ENCODE measurements at regions not wholly inside any gene's neighbourhood (a gene's known extent, or its start where the extent isn't known, plus 50 kb on each side); places are given as distances from the start of the nearest gene placed in this dataset.

DNA sequence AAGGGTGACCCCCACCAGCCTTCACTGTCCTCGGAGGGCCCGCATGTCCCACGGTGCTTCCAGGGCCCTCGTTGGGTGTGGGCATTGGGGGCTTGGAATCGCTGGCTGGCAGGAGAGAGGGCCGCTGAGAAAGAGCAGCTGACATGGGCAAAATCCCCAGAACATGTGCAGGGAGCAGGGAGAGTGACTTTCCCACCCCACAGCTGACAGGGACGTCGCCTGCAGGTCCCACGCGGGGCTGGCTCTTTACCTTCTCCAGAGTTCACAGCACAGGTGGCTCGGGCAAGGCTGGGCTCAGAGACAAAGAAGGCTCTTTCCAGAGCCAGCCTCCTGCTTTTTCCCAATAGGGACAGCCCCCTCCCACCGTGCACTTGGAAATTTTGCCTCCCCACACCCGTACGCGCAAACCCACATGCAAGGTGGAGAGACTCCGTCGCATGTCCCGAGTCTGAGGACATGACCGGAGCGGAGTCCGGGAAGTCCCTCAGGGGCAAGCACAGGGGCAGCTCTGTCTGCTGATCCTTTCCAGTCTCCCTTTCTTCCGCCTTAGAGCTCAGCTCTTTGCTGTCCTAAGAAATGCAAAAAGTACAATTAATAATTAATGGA is 370.2 kb upstream of the MYT1L start:
- H3K4me1 ChIP-seq (replicated peaks) = no peaks in the 10 kb centered on the region
- H3K4me3 ChIP-seq = no peak overlapping the region
- no peak overlapping the region for H3K27ac ChIP-seq
- no peaks in the 10 kb centered on the region for H3K27me3 ChIP-seq (replicated peaks)
- H3K9me3 ChIP-seq (replicated peaks) = no peaks in the 10 kb centered on the region
- no peak for DNase-seq (ENCODE audit: low read depth in 1 of 2, low spot score in 2 of 2)
- H3K36me3 ChIP-seq = no peaks in the 10 kb centered on the region

DNA sequence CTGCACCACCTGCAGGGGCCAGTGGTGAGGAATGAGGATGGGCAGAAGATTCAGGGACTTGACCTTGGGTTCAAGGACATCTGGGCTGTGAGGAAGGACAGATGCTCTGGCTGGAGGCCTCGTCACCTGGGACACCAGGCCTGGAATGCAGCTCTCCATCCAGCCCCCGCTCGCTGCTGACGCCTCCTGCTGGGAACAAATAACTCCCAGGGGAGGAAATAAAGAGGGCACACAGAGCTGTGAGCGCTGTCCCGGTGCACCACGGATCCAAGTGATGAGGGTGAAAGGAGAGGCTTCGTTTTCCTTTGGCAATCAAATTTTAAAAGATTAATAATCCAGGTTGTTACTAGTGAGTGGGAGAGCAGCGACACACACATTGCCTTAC is 368.0 kb upstream of the MYT1L start:
- H3K9me3 ChIP-seq (replicated peaks) = no peaks in the 10 kb centered on the region
- H3K27ac ChIP-seq = no peak overlapping the region
- H3K4me1 ChIP-seq (replicated peaks) = no peaks in the 10 kb centered on the region
- H3K36me3 ChIP-seq = no peaks in the 10 kb centered on the region
- no peak for DNase-seq (ENCODE audit: low read depth in 1 of 2, low spot score in 2 of 2)
- H3K4me3 ChIP-seq = no peak overlapping the region
- no peaks in the 10 kb centered on the region for H3K27me3 ChIP-seq (replicated peaks)

DNA sequence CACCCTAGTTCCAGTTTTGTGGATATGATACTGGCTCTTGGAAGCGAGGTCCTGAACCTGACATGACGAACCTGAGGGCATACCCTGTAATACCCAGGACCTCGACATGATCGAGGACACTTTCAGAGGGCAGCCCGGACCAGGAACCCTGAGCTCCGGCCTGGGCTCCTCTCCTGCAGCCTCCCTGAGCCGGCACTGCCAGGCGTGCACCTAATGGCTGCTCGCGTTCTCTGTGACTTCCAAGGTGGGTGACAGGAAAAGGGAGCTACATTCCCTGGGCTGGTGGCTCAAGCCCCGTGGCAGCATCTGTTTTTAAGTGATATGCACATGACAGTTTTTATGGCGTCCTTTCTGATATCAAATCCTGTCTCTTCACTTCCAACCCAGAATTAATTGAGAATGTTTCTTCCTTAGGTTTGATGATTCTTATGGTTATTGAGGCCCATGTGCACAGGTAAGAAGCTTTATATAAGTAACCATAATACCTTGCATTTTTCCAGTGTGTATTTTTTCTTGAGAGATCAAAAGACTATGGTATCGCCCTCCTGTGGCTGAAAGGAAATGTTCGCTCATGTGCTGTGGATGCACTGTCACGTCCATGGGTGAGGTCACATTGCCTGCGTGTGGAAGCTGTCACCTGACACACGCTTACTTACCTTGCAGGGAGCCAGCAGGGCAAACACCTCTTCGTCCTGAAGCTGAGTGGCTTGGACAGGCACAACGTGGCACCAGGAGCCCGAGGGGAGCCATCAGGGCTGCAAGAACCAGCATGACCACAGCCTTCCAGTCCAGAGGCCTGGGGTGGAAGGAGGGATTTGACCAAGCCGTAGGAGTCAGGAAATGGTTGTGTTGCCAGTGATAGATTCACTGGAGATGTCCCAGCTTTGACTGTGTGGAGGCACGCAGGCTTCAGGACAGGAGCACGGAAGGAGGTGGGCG is 367.4 kb upstream of the MYT1L start:
- no peak overlapping the region for H3K27ac ChIP-seq
- H3K4me3 ChIP-seq = no peak overlapping the region
- H3K4me1 ChIP-seq (replicated peaks) = no peaks in the 10 kb centered on the region
- H3K27me3 ChIP-seq (replicated peaks) = no peaks in the 10 kb centered on the region
- H3K36me3 ChIP-seq = no peaks in the 10 kb centered on the region
- no peak for DNase-seq (ENCODE audit: low read depth in 1 of 2, low spot score in 2 of 2)
- no peaks in the 10 kb centered on the region for H3K9me3 ChIP-seq (replicated peaks)

DNA sequence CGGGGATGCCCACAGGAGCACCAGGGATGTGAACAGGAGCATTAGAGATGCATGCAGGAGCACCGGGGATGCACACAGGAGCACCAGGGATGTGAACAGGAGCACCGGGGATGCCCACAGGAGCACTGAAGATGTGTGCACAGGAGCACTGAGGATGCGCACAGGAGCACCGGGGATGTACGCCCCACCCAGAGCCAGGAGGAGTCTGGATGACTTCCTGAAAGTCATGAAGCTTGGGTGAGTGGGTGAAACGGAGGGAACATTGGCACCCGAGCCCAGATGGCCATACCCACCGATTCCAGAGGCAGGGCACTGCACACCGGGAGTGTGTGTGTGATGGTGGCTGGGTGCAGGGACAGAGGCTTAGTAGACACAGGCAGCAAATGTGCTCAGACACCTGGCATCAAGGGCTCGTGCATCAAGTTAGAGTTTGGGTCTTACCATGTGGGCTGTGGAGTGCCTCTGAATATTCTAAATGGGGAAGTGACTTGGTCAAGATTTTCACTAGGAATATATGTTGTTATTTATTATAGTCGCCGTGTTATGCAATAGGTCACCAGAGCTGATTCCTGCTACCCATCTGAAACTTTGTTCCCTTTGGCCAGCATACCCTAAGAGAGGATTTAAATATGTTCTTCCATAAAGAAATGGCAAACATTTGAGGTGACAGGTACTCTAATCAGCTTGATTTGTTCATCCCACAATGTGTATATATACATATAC is 365.8 kb upstream of the MYT1L start:
- Histone ChIP-seq H3K27me3 (replicated peaks) (no peaks in the 10 kb centered on the region), H3K36me3 (no peaks in the 10 kb centered on the region), H3K27ac (no peak overlapping the region), H3K4me3 (no peak overlapping the region), H3K4me1 (replicated peaks) (no peaks in the 10 kb centered on the region), H3K9me3 (replicated peaks) (no peaks in the 10 kb centered on the region)
- no peak for DNase-seq (ENCODE audit: low read depth in 1 of 2, low spot score in 2 of 2)

DNA sequence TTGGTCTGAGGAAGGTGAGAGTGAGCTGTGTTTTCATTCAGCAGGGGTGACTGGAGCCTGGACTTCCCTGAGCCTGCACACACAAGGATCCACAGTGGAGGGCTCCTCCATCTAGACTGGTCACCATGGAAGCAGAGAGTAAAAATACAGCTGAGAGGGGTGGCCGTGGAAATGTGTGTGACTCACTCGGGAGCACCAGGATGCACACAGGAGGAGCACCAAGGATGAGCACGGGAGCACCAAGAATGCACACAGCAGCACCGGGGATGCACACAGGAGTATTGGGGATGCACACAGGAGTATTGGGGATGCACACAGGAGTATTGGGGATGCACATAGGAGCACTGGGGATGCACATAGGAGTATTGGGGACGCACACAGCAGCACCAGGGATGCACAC is 365.2 kb upstream of the MYT1L start:
- Histone ChIP-seq H3K4me3 (no peak overlapping the region), H3K27ac (no peak overlapping the region), H3K9me3 (replicated peaks) (no peaks in the 10 kb centered on the region), H3K27me3 (replicated peaks) (no peaks in the 10 kb centered on the region), H3K36me3 (no peaks in the 10 kb centered on the region), H3K4me1 (replicated peaks) (no peaks in the 10 kb centered on the region)
- DNase-seq (ENCODE audit: low read depth in 1 of 2, low spot score in 2 of 2) = no peak

DNA sequence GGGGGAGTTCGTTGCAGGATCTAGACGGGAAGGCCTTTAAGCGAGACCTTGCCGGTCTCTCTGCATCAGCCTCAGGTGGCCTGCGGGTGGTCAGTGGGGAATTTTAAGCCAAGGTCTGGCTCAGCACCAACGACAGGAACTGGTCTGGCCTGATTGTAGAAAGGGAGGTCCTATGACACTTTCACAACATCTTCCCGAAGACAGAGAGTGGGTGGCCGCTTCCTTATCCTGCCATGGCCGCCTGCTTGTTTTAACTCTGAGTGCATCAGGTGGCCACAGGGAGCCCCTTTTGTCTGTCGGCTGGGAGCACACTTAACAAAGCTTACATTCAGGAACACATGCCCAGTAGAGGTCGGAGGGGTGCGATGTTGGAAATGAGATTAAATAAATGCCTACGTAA is 363.7 kb upstream of the MYT1L start:
- no peaks in the 10 kb centered on the region for H3K36me3 ChIP-seq
- no peaks in the 10 kb centered on the region for H3K4me1 ChIP-seq (replicated peaks)
- no peak overlapping the region for H3K4me3 ChIP-seq
- no peak for DNase-seq (ENCODE audit: low read depth in 1 of 2, low spot score in 2 of 2)
- H3K27me3 ChIP-seq (replicated peaks) = no peaks in the 10 kb centered on the region
- no peaks in the 10 kb centered on the region for H3K9me3 ChIP-seq (replicated peaks)
- no peak overlapping the region for H3K27ac ChIP-seq

DNA sequence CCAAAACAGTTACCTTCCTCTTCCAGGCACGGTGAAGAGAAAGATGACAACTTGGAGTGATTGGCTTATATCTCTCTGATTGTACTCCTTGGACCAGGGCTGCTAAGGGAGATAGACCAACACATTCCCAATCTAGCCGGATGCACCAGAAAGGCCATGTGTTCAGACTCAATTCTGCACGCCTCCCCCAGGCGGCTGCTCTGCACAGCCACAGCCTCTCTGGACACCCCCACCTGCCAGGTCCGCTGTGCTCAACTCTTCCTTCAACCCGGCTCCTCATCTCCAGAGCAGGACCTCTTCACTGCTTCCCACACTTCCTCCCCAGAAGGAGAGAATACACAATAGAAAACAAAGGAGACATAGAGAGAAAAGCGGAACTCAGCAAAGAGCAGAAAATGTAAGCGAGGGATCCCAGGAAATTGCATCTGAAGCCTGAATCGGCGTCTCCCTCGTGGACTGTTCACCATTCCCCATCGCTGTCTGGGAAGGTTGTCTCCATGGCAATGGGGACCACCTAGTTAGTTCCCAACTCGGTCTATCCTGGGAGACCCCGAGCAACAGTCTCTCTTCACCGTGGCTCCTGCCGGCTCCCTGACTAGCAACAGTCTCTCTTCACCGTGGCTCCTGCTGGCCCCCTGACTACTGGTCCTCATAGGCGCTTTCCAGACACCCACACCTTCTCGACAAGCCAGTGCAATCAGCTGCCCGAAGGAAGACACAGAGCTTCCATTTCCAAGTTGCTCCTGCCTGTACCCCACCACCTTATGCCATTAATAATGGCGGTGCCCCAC is 361.7 kb upstream of the MYT1L start:
- Histone ChIP-seq H3K4me1 (replicated peaks) (no peaks in the 10 kb centered on the region), H3K36me3 (no peaks in the 10 kb centered on the region), H3K27ac (no peak overlapping the region), H3K27me3 (replicated peaks) (no peaks in the 10 kb centered on the region), H3K4me3 (no peak overlapping the region), H3K9me3 (replicated peaks) (no peaks in the 10 kb centered on the region)
- no peak for DNase-seq (ENCODE audit: low read depth in 1 of 2, low spot score in 2 of 2)

DNA sequence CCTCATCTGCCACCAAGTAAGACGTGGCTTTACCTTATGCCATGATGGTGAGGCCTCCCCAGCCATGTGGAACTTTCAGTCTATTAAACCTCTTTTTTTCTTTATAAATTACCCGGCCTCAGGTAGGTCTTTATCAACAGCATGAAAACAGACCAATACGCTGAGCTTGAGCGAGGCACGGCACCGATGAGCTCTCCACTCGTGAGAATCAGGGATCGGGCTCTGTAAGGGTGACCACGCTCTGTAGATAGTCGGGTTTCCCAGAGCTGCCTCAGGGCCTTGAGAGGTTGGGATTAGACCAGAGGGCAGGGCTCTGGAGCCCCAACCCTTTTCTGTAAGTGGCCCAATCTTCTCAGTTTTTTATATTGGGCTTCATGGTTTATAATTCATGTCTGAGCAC is 360.3 kb upstream of the MYT1L start:
- Histone ChIP-seq H3K4me1 (replicated peaks) (no peaks in the 10 kb centered on the region), H3K36me3 (no peaks in the 10 kb centered on the region), H3K27ac (no peak overlapping the region), H3K27me3 (replicated peaks) (no peaks in the 10 kb centered on the region), H3K9me3 (replicated peaks) (no peaks in the 10 kb centered on the region), H3K4me3 (no peak overlapping the region)
- no peak for DNase-seq (ENCODE audit: low read depth in 1 of 2, low spot score in 2 of 2)

DNA sequence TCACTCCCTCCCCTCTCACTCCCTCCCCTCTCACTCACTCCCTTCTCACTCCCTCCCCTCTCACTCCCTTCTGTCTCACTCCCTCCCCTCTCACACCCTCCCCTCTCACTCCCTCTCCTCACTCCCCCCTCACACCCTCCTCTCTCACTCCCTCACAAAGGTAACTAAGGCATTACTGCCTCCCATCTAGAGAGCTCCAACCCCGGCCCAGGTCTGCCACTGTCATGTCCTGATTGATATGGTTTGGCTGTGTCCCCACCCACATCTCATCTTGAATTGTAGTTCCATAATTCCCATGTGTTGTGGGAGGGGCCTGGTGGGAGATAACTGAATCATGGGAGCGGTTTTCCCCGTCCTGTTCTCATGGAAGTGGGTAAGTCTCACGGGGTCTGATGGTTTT is 359.9 kb upstream of the MYT1L start:
- DNase-seq (ENCODE audit: low read depth in 1 of 2, low spot score in 2 of 2) = no peak
- Histone ChIP-seq H3K27me3 (replicated peaks) (no peaks in the 10 kb centered on the region), H3K36me3 (no peaks in the 10 kb centered on the region), H3K27ac (no peak overlapping the region), H3K9me3 (replicated peaks) (no peaks in the 10 kb centered on the region), H3K4me3 (no peak overlapping the region), H3K4me1 (replicated peaks) (no peaks in the 10 kb centered on the region)

DNA sequence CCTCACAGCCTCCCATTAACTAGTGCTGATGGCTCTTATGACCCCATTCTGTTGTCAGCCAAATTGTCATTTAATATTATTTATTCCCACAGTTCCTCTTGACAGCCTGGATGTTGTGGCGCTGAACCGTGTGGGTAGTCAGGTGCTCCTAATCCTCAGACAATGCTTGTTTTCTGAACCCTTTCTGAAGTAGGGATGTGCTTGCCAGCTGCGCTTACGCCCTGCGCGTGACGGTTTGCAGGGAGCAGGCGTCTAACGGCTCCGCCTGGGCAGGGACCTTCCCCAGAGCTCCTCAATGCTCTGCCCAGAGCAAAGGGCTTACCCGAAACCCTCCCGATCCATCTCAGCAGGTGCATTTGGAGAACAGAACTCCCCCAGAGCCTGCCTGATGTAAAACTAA is 358.2 kb upstream of the MYT1L start:
- Histone ChIP-seq H3K36me3 (no peaks in the 10 kb centered on the region), H3K4me1 (replicated peaks) (no peaks in the 10 kb centered on the region), H3K4me3 (no peak overlapping the region), H3K27ac (no peak overlapping the region), H3K27me3 (replicated peaks) (no peaks in the 10 kb centered on the region), H3K9me3 (replicated peaks) (no peaks in the 10 kb centered on the region)
- no peak for DNase-seq (ENCODE audit: low read depth in 1 of 2, low spot score in 2 of 2)

DNA sequence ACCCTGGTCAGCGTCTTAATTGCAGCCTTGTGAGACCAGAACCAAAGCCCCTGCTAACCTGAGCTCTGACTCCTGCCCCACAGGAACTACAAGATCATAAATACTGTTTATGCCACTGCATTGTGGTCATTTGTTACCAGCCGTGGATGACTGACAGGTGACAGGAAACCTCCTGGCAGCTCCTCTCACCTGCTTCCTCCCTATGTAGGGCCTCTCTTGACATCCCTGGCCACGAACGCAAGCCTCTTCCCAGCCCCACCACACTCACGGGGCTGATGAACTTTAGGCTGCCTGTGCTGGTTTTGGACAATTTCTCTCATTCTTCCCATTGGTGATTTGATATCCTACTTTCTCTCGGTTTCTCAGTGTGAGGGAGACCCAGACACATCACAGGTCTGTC is 357.2 kb upstream of the MYT1L start:
- H3K27ac ChIP-seq = no peak overlapping the region
- no peak overlapping the region for H3K4me3 ChIP-seq
- H3K9me3 ChIP-seq (replicated peaks) = no peaks in the 10 kb centered on the region
- H3K4me1 ChIP-seq (replicated peaks) = no peaks in the 10 kb centered on the region
- no peaks in the 10 kb centered on the region for H3K36me3 ChIP-seq
- DNase-seq (ENCODE audit: low read depth in 1 of 2, low spot score in 2 of 2) = no peak
- H3K27me3 ChIP-seq (replicated peaks) = no peaks in the 10 kb centered on the region

DNA sequence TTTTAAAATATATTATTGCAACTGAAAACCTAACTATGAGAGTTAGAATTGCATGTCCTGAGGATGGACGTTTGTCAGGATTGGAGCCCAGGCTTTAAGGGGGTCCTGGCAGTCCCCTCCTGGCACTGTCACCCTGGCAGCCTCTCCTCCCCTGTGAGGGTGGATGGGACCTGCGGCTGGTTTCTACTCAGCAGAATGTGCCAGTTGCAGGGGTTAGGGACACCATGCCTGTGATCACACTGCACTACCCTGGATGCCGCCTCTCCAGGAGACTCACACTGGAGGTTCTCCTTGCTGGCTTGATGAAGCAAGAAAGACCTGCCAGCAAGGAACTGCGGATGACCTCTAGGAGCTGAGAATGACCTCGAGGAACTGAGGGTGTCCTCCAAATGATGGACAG is 356.7 kb upstream of the MYT1L start:
- no peak for DNase-seq (ENCODE audit: low read depth in 1 of 2, low spot score in 2 of 2)
- Histone ChIP-seq H3K4me1 (replicated peaks) (no peaks in the 10 kb centered on the region), H3K27me3 (replicated peaks) (no peaks in the 10 kb centered on the region), H3K9me3 (replicated peaks) (no peaks in the 10 kb centered on the region), H3K27ac (no peak overlapping the region), H3K36me3 (no peaks in the 10 kb centered on the region), H3K4me3 (no peak overlapping the region)

DNA sequence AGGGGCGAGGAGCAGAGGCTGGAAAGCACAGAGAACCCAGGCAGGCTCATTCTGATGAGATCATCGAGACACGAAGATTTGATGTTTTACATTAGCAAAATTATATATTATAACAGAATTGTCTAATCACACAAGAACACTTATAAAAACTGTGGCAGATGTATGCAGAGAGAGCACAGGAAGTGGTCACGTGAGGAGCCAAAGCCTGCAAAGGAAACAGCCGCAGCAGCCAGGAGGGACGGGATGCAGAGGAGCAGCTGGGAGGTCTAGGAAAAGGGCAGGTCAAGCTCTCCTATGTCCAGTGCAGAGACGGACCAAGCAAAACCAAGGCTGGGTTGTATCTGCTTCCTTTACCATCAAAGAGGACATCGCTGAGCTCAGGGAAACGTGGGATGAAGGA is 355.1 kb upstream of the MYT1L start:
- no peak for DNase-seq (ENCODE audit: low read depth in 1 of 2, low spot score in 2 of 2)
- Histone ChIP-seq H3K4me3 (no peak overlapping the region), H3K9me3 (replicated peaks) (no peaks in the 10 kb centered on the region), H3K27ac (no peak overlapping the region), H3K36me3 (no peaks in the 10 kb centered on the region), H3K27me3 (replicated peaks) (no peaks in the 10 kb centered on the region), H3K4me1 (replicated peaks) (no peaks in the 10 kb centered on the region)
